CD14-positive monocyte (primary cell): ENCODE measurements at regions not wholly inside any gene's neighbourhood (a gene's known extent, or its start where the extent isn't known, plus 50 kb on each side); places are given as distances from the start of the nearest gene placed in this dataset.

ENCODE experiments used
- DNase-seq, 3 donors: peaks; one replicate each; pipeline ENCODE4 v3.0.0-alpha.2; 2011 to 2022
- H2AFZ ChIP-seq: 2 replicates; pipeline ENCODE4 v1.6.0; 2012; ENCODE audit warnings: mild to moderate bottlenecking, low read depth, low read length, inconsistent platforms; ENCODE audit not compliant: insufficient read depth, poor library complexity, severe bottlenecking
- H3K27ac ChIP-seq, 2 donors: 1 replicate in 1 of 2; 2 replicates in 1 of 2; pipeline ENCODE4 v1.5.1; 2012 to 2013; ENCODE audit warnings: low read length in 2 of 2, control low read depth in 1 of 2, inconsistent platforms in 1 of 2, low read depth in 1 of 2, mild to moderate bottlenecking in 1 of 2
- H3K27me3 ChIP-seq, 2 donors: one replicate each; pipeline versions ENCODE4 v1.6.0 to v1.6.1; 2011 to 2013; ENCODE audit warnings: low read length in 2 of 2; ENCODE audit not compliant: control insufficient read depth in 2 of 2, insufficient read depth in 2 of 2
- H3K36me3 ChIP-seq, 2 donors: replicated peaks in 1 of 2; 1 replicate in 1 of 2; 2 replicates in 1 of 2; pipeline versions ENCODE4 v1.5.1 to v1.6.1; 2012 to 2013; ENCODE audit warnings: low read length in 2 of 2, control low read depth in 1 of 2, inconsistent platforms in 1 of 2, mild to moderate bottlenecking in 1 of 2; ENCODE audit not compliant: insufficient read depth in 2 of 2, control insufficient read depth in 1 of 2
- H3K4me1 ChIP-seq, 2 donors: 1 replicate in 1 of 2; 2 replicates in 1 of 2; pipeline versions ENCODE4 v1.5.1 to v1.6.1; 2012 to 2013; ENCODE audit warnings: low read length in 2 of 2, control low read depth in 1 of 2, inconsistent platforms in 1 of 2, mild to moderate bottlenecking in 1 of 2, moderate library complexity in 1 of 2; ENCODE audit not compliant: insufficient read depth in 2 of 2, control insufficient read depth in 1 of 2
- H3K4me2 ChIP-seq: replicated peaks from 2 replicates; pipeline ENCODE3; 2012; ENCODE audit warnings: low read length, moderate library complexity, mild to moderate bottlenecking; ENCODE audit not compliant: poor library complexity, severe bottlenecking; ENCODE audit errors: extremely low read depth
- H3K4me3 ChIP-seq, 3 experiments: fragments of 200-600 bp in 1 of 3; sonication (generic) in 1 of 3; replicated peaks in 1 of 3; 1 replicate in 2 of 3; 2 replicates in 1 of 3; pipeline ENCODE4 v1.5.1; 2011 to 2013; ENCODE audit warnings: low read length in 3 of 3, mild to moderate bottlenecking in 3 of 3, control low read depth in 2 of 3, low read depth in 2 of 3, inconsistent platforms in 1 of 3, moderate library complexity in 1 of 3
- H3K79me2 ChIP-seq: 2 replicates; pipeline ENCODE4 v1.6.0; 2012; ENCODE audit warnings: mild to moderate bottlenecking, control low read depth, inconsistent platforms, low read length, moderate library complexity; ENCODE audit not compliant: insufficient read depth
- H3K9ac ChIP-seq: 2 replicates; pipeline ENCODE4 v1.6.0; 2017; ENCODE audit warnings: low read length, mild to moderate bottlenecking; ENCODE audit not compliant: insufficient read depth, poor library complexity, severe bottlenecking
- H3K9me3 ChIP-seq, 2 donors: replicated peaks in 1 of 2; 1 replicate in 1 of 2; 2 replicates in 1 of 2; pipeline versions ENCODE4 v1.5.1 to v1.6.1; 2012 to 2013; ENCODE audit warnings: low read length in 2 of 2, control low read depth in 1 of 2; ENCODE audit not compliant: control insufficient read depth in 1 of 2, insufficient read depth in 1 of 2
- H4K20me1 ChIP-seq: 2 replicates; pipeline ENCODE4 v1.6.0; 2012; ENCODE audit warnings: mild to moderate bottlenecking, low read length, control low read depth, moderate library complexity; ENCODE audit not compliant: insufficient read depth
- H3K27ac Mint-ChIP-seq, 7 donors: one replicate each; pipeline ENCODE4 v1.8.0; 2020; ENCODE audit warnings: mild to moderate bottlenecking in 7 of 7, mixed read lengths in 7 of 7, moderate library complexity in 6 of 7, inconsistent platforms in 2 of 7
- H3K27me3 Mint-ChIP-seq, 3 donors: one replicate each; pipeline ENCODE4 v1.8.0; 2021 to 2022; ENCODE audit warnings: low read depth in 3 of 3, mild to moderate bottlenecking in 3 of 3, mixed read lengths in 3 of 3, moderate library complexity in 3 of 3, inconsistent platforms in 1 of 3
- H3K36me3 Mint-ChIP-seq, 2 donors: one replicate each; pipeline ENCODE4 v1.8.0; 2020; ENCODE audit warnings: mixed read lengths in 2 of 2, inconsistent platforms in 1 of 2, mild to moderate bottlenecking in 1 of 2
- H3K4me1 Mint-ChIP-seq: one replicate; pipeline ENCODE4 v1.8.0; 2020; ENCODE audit warnings: mild to moderate bottlenecking, mixed read lengths
- H3K4me3 Mint-ChIP-seq, 2 donors: one replicate each; pipeline ENCODE4 v1.8.0; 2020; ENCODE audit warnings: mild to moderate bottlenecking in 2 of 2, mixed read lengths in 2 of 2, moderate library complexity in 1 of 2
- H3K9me3 Mint-ChIP-seq, 7 donors: one replicate each; pipeline ENCODE4 v1.8.0; 2020 to 2022; ENCODE audit warnings: mixed read lengths in 7 of 7, mild to moderate bottlenecking in 6 of 7, moderate library complexity in 6 of 7, inconsistent platforms in 2 of 7
- CTCF ChIP-seq: fragments of 200-600 bp; IDR thresholded peaks from one replicate; pipeline ENCODE4 v1.8.0; 2022; ENCODE audit warnings: antibody characterized with exemption, mild to moderate bottlenecking
- WGBS: methylation state at CpG from one replicate; pipeline ENCODE4 v1.1.5; 2013; ENCODE audit warnings: missing lambda C conversion rate; ENCODE audit not compliant: insufficient coverage; 5-methylcytosine and 5-hydroxymethylcytosine counted together
- intact Hi-C, 2 donors: fragments of 100-400 bp; cut with micrococcal nuclease; formaldehyde crosslinking; loops; one replicate each; pipeline versions ENCODE4 v1.15.0 to v1.15.1; 2023

DNA sequence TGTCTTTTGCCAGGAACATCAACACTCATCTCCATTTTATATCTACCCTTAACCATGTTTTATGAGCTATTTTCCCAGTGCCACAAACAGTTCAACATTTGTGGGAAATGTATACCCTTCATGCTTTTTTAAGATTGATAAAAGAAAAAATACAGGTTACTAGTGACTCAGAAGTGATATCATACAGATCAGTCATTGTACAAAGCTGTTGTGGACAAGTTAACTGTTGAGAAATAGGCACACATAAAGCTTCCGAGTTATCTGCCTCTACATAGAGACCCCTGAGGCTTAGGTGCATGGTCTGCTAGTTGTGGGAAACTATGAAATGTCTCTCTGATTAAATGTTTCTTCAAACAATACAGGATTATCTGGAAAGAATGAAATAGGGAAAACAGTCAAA is 96.3 kb downstream of the LSM5 start:
- no peak for TF ChIP-seq CTCF
- Mint-ChIP-seq H3K36me3 (no peaks in the 10 kb centered on the region), H3K4me1 (no peaks in the 10 kb centered on the region), H3K27me3 (peaks cover 6 to 12% (median 11%) of the 10 kb centered on the region in 3 donors), H3K4me3 (no peak overlapping the region), H3K27ac (no peak overlapping the region), H3K9me3 (peaks cover 0 to 4% (median 0%) of the 10 kb centered on the region in 7 donors)
- WGBS: no CpG with 5 or more reads among the region's 1 CpG
- no peaks in the 10 kb centered on the region for H3K27me3 ChIP-seq
- no peaks in the 10 kb centered on the region for H3K9me3 ChIP-seq
- H3K4me3 ChIP-seq: no peak overlapping the region
- H3K4me1 ChIP-seq: no peaks in the 10 kb centered on the region
- no peaks in the 10 kb centered on the region for H3K36me3 ChIP-seq
- intact Hi-C loops: no loop called here
- no peaks in the 10 kb centered on the region for H4K20me1 ChIP-seq
- H3K9ac ChIP-seq: no peak overlapping the region
- no peaks in the 10 kb centered on the region for H3K79me2 ChIP-seq
- no peak overlapping the region for H3K4me2 ChIP-seq
- H3K27ac ChIP-seq: no peak overlapping the region
- no peak overlapping the region for H2AFZ ChIP-seq
- no peak for DNase-seq

GRCh38 chr7:32390210-32390609 is 100.0 kb downstream of the LSM5 start:
- no peaks in the 10 kb centered on the region for H3K36me3 Mint-ChIP-seq
- no peak for TF ChIP-seq CTCF
- no peak overlapping the region for H3K27ac Mint-ChIP-seq
- H3K4me3 ChIP-seq: no peak overlapping the region
- H3K9me3 ChIP-seq: no peaks in the 10 kb centered on the region
- no peaks in the 10 kb centered on the region for H3K27me3 ChIP-seq
- no peak for DNase-seq
- H3K4me1 ChIP-seq: no peaks in the 10 kb centered on the region
- intact Hi-C loops: no loop called here
- no peaks in the 10 kb centered on the region for H4K20me1 ChIP-seq
- H3K79me2 ChIP-seq: no peaks in the 10 kb centered on the region
- no peaks in the 10 kb centered on the region for H3K4me1 Mint-ChIP-seq
- H3K4me3 Mint-ChIP-seq: no peak overlapping the region
- H3K9me3 Mint-ChIP-seq: peaks cover 0 to 4% (median 0%) of the 10 kb centered on the region in 7 donors
- no peak overlapping the region for H3K27ac ChIP-seq
- no peak overlapping the region for H3K9ac ChIP-seq
- no peak overlapping the region for H3K4me2 ChIP-seq
- no peak overlapping the region for H2AFZ ChIP-seq
- H3K36me3 ChIP-seq: no peaks in the 10 kb centered on the region
- H3K27me3 Mint-ChIP-seq: peaks cover 6 to 12% (median 11%) of the 10 kb centered on the region in 3 donors
- no CpG with 5 or more reads among the region's 2 CpGs for WGBS
